GM18951 (cell line): ENCODE measurements at regions not wholly inside any gene's neighbourhood (a gene's known extent, or its start where the extent isn't known, plus 50 kb on each side); places are given as distances from the start of the nearest gene placed in this dataset.

Experiments
- POLR2A ChIP-seq: IDR thresholded peaks from 4 replicates; pipeline ENCODE4 v1.6.1; 2011; ENCODE audit warnings: mild to moderate bottlenecking; ENCODE audit not compliant: insufficient read length, insufficient read depth; ENCODE audit errors: extremely low read depth
- in situ Hi-C: fragments of 300-500 bp; cut with MboI; formaldehyde crosslinking; loops from one replicate; pipeline ENCODE4 v1.12.0; 2022; ENCODE audit warnings: low sequenced_read_pairs, mixed read lengths, inconsistent platforms; ENCODE audit not compliant: unreplicated experiment

GRCh38 chr1:221794079-221794670, 52.3 kb upstream of the DUSP10 start:
- TF ChIP-seq POLR2A: no peak
- in situ Hi-C loops: no loop called here

GRCh38 chr1:221793439-221794078, 51.7 kb upstream of the DUSP10 start:
- in situ Hi-C loops: no loop called here
- TF ChIP-seq POLR2A: peak; percentile 22

GRCh38 chr1:221791846-221792245, 50.0 kb upstream of the DUSP10 start:
- in situ Hi-C loops: no loop called here
- no peak for TF ChIP-seq POLR2A
